ENCODE measurements at regions not wholly inside any gene's neighbourhood (a gene's known extent, or its start where the extent isn't known, plus 50 kb on each side); places are given as distances from the start of the nearest gene placed in this dataset.

GRCh38 chr5:123876276-123876790, 364.4 kb downstream of the CSNK1G3 start:
- Histone ChIP-seq H3K9me3 (ENCODE audit: low read length) (no peaks in the 10 kb centered on the region), H4K20me1 (ENCODE audit: insufficient read depth, low read length) (no peaks in the 10 kb centered on the region), H3K4me2 (ENCODE audit: low read depth, low read length) (no peak overlapping the region), H3K36me3 (replicated peaks in 1 of 2; ENCODE audit: control insufficient read depth in 1 of 2, insufficient read depth in 2 of 2, low read length in 2 of 2) (no peaks in the 10 kb centered on the region), H3K27ac (ENCODE audit: extremely low read length, insufficient read depth, low read length) (no peak overlapping the region), H3K79me2 (ENCODE audit: insufficient read depth, low read length) (no peaks in the 10 kb centered on the region), H3K4me3 (replicated peaks in 1 of 3; ENCODE audit: insufficient read depth in 1 of 3, low read depth in 2 of 3, low read length in 3 of 3) (no peak overlapping the region; a peak in 2 of 6 replicates), H2AFZ (ENCODE audit: low read length) (no peak overlapping the region), H3K4me1 (ENCODE audit: insufficient read depth, low read length) (peaks cover 32% of the 10 kb centered on the region), H3K9ac (ENCODE audit: insufficient read depth, low read depth, low read length) (no peak overlapping the region), H3K27me3 (ENCODE audit: control insufficient read depth in 1 of 2, insufficient read depth in 2 of 2, low read length in 2 of 2) (no peaks in the 10 kb centered on the region; a peak in 1 of 5 replicates)
- ChIA-PET POLR2A (no interaction called here), CTCF (ENCODE audit: low intra/inter-chr PET ratio, low total read pairs) (no interaction called here)
- intact Hi-C loops (cut with micrococcal nuclease; ENCODE audit: unreplicated experiment), result no loop called here
- in situ Hi-C loops (cut with HindIII; ENCODE audit: extremely low pct_ligation_motif_present, low pct_unique_long_range_greater_than_20kb), result no loop called here
- ATAC-seq (no peak), FAIRE-seq (no peak), DNase-seq (ENCODE audit: low spot score) (no peak)
- BruUV-seq (replicated peaks), result no TSS peak
- 74% methylated on average over 4 of the region's 4 CpGs for WGBS (ENCODE audit: low lambda C conversion rate)
- no peak for TF ChIP-seq NCOA1 (CRISPR knock-in tag; IDR thresholded peaks at IDR 0.05)
- TF ChIP-seq ZNF687 (CRISPR knock-in tag; IDR thresholded peaks at IDR 0.05), result no peak
- no peak for TF ChIP-seq MNT (IDR thresholded peaks at IDR 0.05)
- no peak for TF ChIP-seq HBP1 (CRISPR knock-in tag; IDR thresholded peaks at IDR 0.05; ENCODE audit: low read depth)
